ENCODE measurements at regions not wholly inside any gene's neighbourhood (a gene's known extent, or its start where the extent isn't known, plus 50 kb on each side); places are given as distances from the start of the nearest gene placed in this dataset.

GRCh38 chr19:29085630-29086029 is 127.3 kb downstream of the UQCRFS1 start:
- no peak for TF ChIP-seq SUZ12 (IDR thresholded peaks at IDR 0.05; ENCODE audit: extremely low read depth, insufficient read depth, insufficient read length)
- TF ChIP-seq YY1 (IDR thresholded peaks at IDR 0.05; ENCODE audit: insufficient read depth, insufficient read length): no peak

Data from NT2/D1 (cell line).